Lower leg skin (tissue), 3 donors: ENCODE measurements at regions not wholly inside any gene's neighbourhood (a gene's known extent, or its start where the extent isn't known, plus 50 kb on each side); places are given as distances from the start of the nearest gene placed in this dataset.

Source experiments
- CTCF ChIP-seq, 3 donors: fragments of 450-650 bp; IDR thresholded peaks; one replicate each; pipeline ENCODE4 v1.5.1; 2016; ENCODE audit warnings: antibody characterized with exemption in 3 of 3, mild to moderate bottlenecking in 3 of 3, moderate library complexity in 2 of 3
- POLR2A ChIP-seq, 2 donors: fragments of 450-650 bp; IDR thresholded peaks; one replicate each; pipeline ENCODE4 v1.6.1; 2016 to 2017; ENCODE audit warnings: antibody characterized with exemption in 2 of 2, mild to moderate bottlenecking in 1 of 2, moderate library complexity in 1 of 2

DNA sequence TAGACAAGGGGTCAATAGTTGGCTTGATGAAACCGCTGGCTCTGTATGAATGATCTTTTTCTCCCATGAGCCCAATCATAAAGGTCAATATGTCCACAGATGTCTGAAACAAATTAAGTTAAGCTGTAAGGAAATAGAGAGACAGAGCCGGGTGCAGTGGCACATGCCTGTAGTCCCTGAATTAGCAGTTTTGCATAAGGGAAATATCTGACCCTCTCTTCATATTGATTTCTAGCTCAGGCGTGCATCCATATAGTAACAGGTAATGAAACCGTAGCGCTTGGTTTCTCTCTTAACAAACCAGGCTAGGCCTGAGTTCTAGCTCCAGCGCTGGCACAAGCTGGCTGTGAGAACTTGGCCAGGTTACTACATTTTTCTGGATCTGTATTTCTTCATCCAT lies 118.1 kb upstream of the ERCC6L2 start:
- no peak for TF ChIP-seq CTCF (IDR thresholded peaks at IDR 0.05)
- no peak for TF ChIP-seq POLR2A (IDR thresholded peaks at IDR 0.05)
